H1 (cell line): ENCODE measurements at regions not wholly inside any gene's neighbourhood (a gene's known extent, or its start where the extent isn't known, plus 50 kb on each side); places are given as distances from the start of the nearest gene placed in this dataset.

Source experiments
- CTCF ChIA-PET: fragments of 300-600 bp; sonication (Branson Sonifier 250); formaldehyde crosslinking; loops from one replicate; lab custom pipeline; 2021; ENCODE audit not compliant: partially characterized antibody; lab: Charles Lee
- POLR2A ChIA-PET: fragments of 300-600 bp; sonication (Branson Sonifier 250); formaldehyde crosslinking; loops from one replicate; lab custom pipeline; 2021; ENCODE audit warnings: inconsistent platforms; ENCODE audit not compliant: partially characterized antibody; lab: Charles Lee
- DNase-seq, 2 experiments: peaks; one replicate each; pipeline versions ENCODE4 v3.0.0 to v3.0.0-alpha.2; 2010 to 2022; ENCODE audit warnings: low spot score in 2 of 2, low read depth in 1 of 2, mixed read lengths in 1 of 2
- FAIRE-seq: peaks from 2 replicates; lab custom pipeline; 2011; peaks lifted over from hg19 to GRCh38; lab: Jason Lieb, UNC
- H2AFZ ChIP-seq: 2 replicates; pipeline ENCODE4 v1.8.1; 2012; ENCODE audit warnings: low read length, inconsistent platforms
- H2AK5ac ChIP-seq: 2 replicates; pipeline ENCODE4 v1.6.1; 2013; ENCODE audit warnings: low read depth, low read length
- H2BK120ac ChIP-seq: replicated peaks from 2 replicates; pipeline ENCODE3; 2013; ENCODE audit warnings: low read depth, low read length, inconsistent platforms
- H2BK12ac ChIP-seq: 2 replicates; pipeline ENCODE4 v1.6.1; 2013; ENCODE audit warnings: low read depth, low read length
- H2BK15ac ChIP-seq: 2 replicates; pipeline ENCODE4 v1.6.1; 2013; ENCODE audit warnings: low read length
- H2BK20ac ChIP-seq: 2 replicates; pipeline ENCODE4 v1.6.1; 2013; ENCODE audit warnings: low read length
- H2BK5ac ChIP-seq: 2 replicates; pipeline ENCODE4 v1.6.1; 2013; ENCODE audit warnings: low read depth, low read length
- H3K14ac ChIP-seq: 2 replicates; pipeline ENCODE4 v1.6.1; 2013; ENCODE audit warnings: inconsistent platforms; ENCODE audit not compliant: insufficient read length
- H3K18ac ChIP-seq: 2 replicates; pipeline ENCODE4 v1.6.1; 2013; ENCODE audit warnings: low read length; ENCODE audit errors: extremely low read depth
- H3K23ac ChIP-seq: 2 replicates; pipeline ENCODE4 v1.6.1; 2013; ENCODE audit warnings: inconsistent platforms; ENCODE audit not compliant: insufficient read length
- H3K23me2 ChIP-seq: 2 replicates; pipeline ENCODE4 v1.6.1; 2013; ENCODE audit warnings: low read depth, low read length
- H3K27ac ChIP-seq: 2 replicates; pipeline ENCODE4 v1.6.1; 2011; ENCODE audit warnings: low read depth, low read length, inconsistent platforms
- H3K27me3 ChIP-seq, 4 experiments: replicated peaks in 1 of 4; 1 replicate in 1 of 4; 2 replicates in 3 of 4; pipeline versions ENCODE4 v1.6.1 to v1.8.1; 2011 to 2013; ENCODE audit warnings: low read length in 3 of 4, mild to moderate bottlenecking in 3 of 4, inconsistent platforms in 2 of 4, mixed read lengths in 2 of 4, moderate library complexity in 1 of 4; ENCODE audit not compliant: control insufficient read depth in 3 of 4, insufficient read depth in 3 of 4; ENCODE audit errors: extremely low read depth in 1 of 4
- H3K36me3 ChIP-seq, 4 experiments: 2 replicates each; pipeline versions ENCODE4 v1.6.1 to v1.8.1; 2011 to 2013; ENCODE audit warnings: mild to moderate bottlenecking in 4 of 4, low read length in 3 of 4, moderate library complexity in 2 of 4, control low read depth in 1 of 4, inconsistent platforms in 1 of 4; ENCODE audit not compliant: insufficient read depth in 4 of 4, control insufficient read depth in 2 of 4
- H3K4ac ChIP-seq: replicated peaks from 2 replicates; pipeline ENCODE3; 2013; ENCODE audit warnings: low read length, low read depth, mixed read lengths, inconsistent platforms; ENCODE audit not compliant: insufficient read length
- H3K4me1 ChIP-seq, 4 experiments: replicated peaks in 1 of 4; 1 replicate in 1 of 4; 2 replicates in 3 of 4; pipeline versions ENCODE4 v1.6.1 to v1.8.1; 2011 to 2013; ENCODE audit warnings: low read length in 3 of 4, inconsistent platforms in 2 of 4, mixed read lengths in 1 of 4; ENCODE audit not compliant: insufficient read depth in 4 of 4, control insufficient read depth in 3 of 4
- H3K4me2 ChIP-seq, 2 experiments: 2 replicates each; pipeline versions ENCODE4 v1.6.1 to v1.8.1; 2011 to 2013; ENCODE audit warnings: low read depth in 2 of 2, low read length in 2 of 2, control low read depth in 1 of 2, inconsistent platforms in 1 of 2, mild to moderate bottlenecking in 1 of 2; ENCODE audit not compliant: insufficient read depth in 1 of 2
- H3K4me3 ChIP-seq, 4 experiments: fragments of 200-600, 300-600 bp in 1 of 4; sonication (generic), shearing (Covaris generic), sonication (Bioruptor Twin) in 1 of 4; 2 replicates each; pipeline versions ENCODE4 v1.5.1 to v1.8.1; 2011 to 2016; ENCODE audit warnings: low read length in 4 of 4, low read depth in 3 of 4, control low read depth in 2 of 4, inconsistent platforms in 2 of 4, mild to moderate bottlenecking in 2 of 4, mixed read lengths in 1 of 4, moderate library complexity in 1 of 4; ENCODE audit not compliant: insufficient read depth in 2 of 4; ENCODE audit errors: extremely low read depth in 1 of 4
- H3K56ac ChIP-seq: replicated peaks from 2 replicates; pipeline ENCODE3; 2013; ENCODE audit warnings: low read depth, mild to moderate bottlenecking, mixed read lengths, low read length, inconsistent platforms; ENCODE audit not compliant: insufficient read length
- H3K79me1 ChIP-seq: 2 replicates; pipeline ENCODE4 v1.6.1; 2013; ENCODE audit warnings: low read depth, low read length, control low read depth
- H3K79me2 ChIP-seq, 2 experiments: 2 replicates each; pipeline versions ENCODE4 v1.6.1 to v1.8.1; 2012 to 2013; ENCODE audit warnings: low read length in 2 of 2, mild to moderate bottlenecking in 2 of 2, inconsistent platforms in 1 of 2; ENCODE audit not compliant: insufficient read depth in 2 of 2, control insufficient read depth in 1 of 2
- H3K9ac ChIP-seq, 4 experiments: replicated peaks in 1 of 4; 1 replicate in 1 of 4; 2 replicates in 3 of 4; pipeline versions ENCODE4 v1.6.1 to v1.8.1; 2011 to 2013; ENCODE audit warnings: low read depth in 3 of 4, low read length in 3 of 4, control low read depth in 2 of 4, mild to moderate bottlenecking in 2 of 4, moderate library complexity in 2 of 4, inconsistent platforms in 1 of 4; ENCODE audit errors: extremely low read depth in 1 of 4
- H3K9me3 ChIP-seq, 2 experiments: 2 replicates each; pipeline versions ENCODE4 v1.6.1 to v1.8.1; 2012 to 2013; ENCODE audit warnings: mild to moderate bottlenecking in 2 of 2, moderate library complexity in 2 of 2, control low read depth in 1 of 2, inconsistent platforms in 1 of 2, low read depth in 1 of 2, low read length in 1 of 2, mixed read lengths in 1 of 2; ENCODE audit not compliant: insufficient read depth in 2 of 2
- H4K20me1 ChIP-seq, 2 experiments: replicated peaks in 1 of 2; 2 replicates each; pipeline versions ENCODE3 to v1.8.1; 2011 to 2013; ENCODE audit warnings: inconsistent platforms in 2 of 2, low read length in 2 of 2, mild to moderate bottlenecking in 1 of 2; ENCODE audit not compliant: insufficient read depth in 2 of 2, control insufficient read depth in 1 of 2
- H4K5ac ChIP-seq: 2 replicates; pipeline ENCODE4 v1.6.1; 2013; ENCODE audit warnings: low read length, low read depth, mixed read lengths, inconsistent platforms; ENCODE audit not compliant: insufficient read length
- H4K8ac ChIP-seq: 2 replicates; pipeline ENCODE4 v1.8.0; 2013; ENCODE audit warnings: mild to moderate bottlenecking, moderate library complexity, low read length, inconsistent platforms; ENCODE audit not compliant: insufficient read depth; ENCODE audit errors: extremely low read depth
- H4K91ac ChIP-seq: replicated peaks from 2 replicates; pipeline ENCODE3; 2013; ENCODE audit warnings: low read length, mixed read lengths, inconsistent platforms; ENCODE audit not compliant: insufficient read length
- CHD1 ChIP-seq: IDR thresholded peaks from 2 replicates; pipeline ENCODE4 v1.6.1; 2012; ENCODE audit warnings: low read depth, low read length, improper control_type of control experiment
- CTCF ChIP-seq, 3 experiments: IDR thresholded peaks; 1 replicate in 2 of 3; 2 replicates in 1 of 3; pipeline versions ENCODE4 v1.5.1 to v1.6.1; 2011; ENCODE audit warnings: low read length in 3 of 3, mild to moderate bottlenecking in 3 of 3, inconsistent platforms in 2 of 3, low read depth in 1 of 3, moderate library complexity in 1 of 3; ENCODE audit not compliant: insufficient read depth in 1 of 3; ENCODE audit errors: control extremely low read depth in 1 of 3
- RAD21 ChIP-seq, 2 experiments: IDR thresholded peaks in 1 of 2; conservative IDR thresholded peaks in 1 of 2; 2 replicates each; pipeline ENCODE4 v1.6.1; 2011; ENCODE audit warnings: low read depth in 2 of 2, low read length in 2 of 2, improper control_type of control experiment in 1 of 2, inconsistent platforms in 1 of 2, mild to moderate bottlenecking in 1 of 2, moderate library complexity in 1 of 2
- RNF2 ChIP-seq: fragments of 200-900, 300-1000 bp; sonication (generic); IDR thresholded peaks from 2 replicates; pipeline ENCODE4 v1.7.1; 2016; ENCODE audit warnings: borderline replicate concordance, low read depth, mild to moderate bottlenecking, antibody characterized with exemption, low read length; ENCODE audit not compliant: poor library complexity, severe bottlenecking; ENCODE audit errors: missing control alignments
- SIN3A ChIP-seq, 2 experiments: IDR thresholded peaks in 1 of 2; conservative IDR thresholded peaks in 1 of 2; 2 replicates each; pipeline ENCODE4 v1.6.1; 2011 to 2012; ENCODE audit warnings: low read length in 2 of 2, improper control_type of control experiment in 1 of 2, low read depth in 1 of 2, mild to moderate bottlenecking in 1 of 2
- WGBS, 2 experiments: shearing (Covaris generic) in 1 of 2; methylation state at CpG; one replicate each; pipeline versions ENCODE4 v1.1.6 to v1.1.7; 2013 to 2015; ENCODE audit warnings: low lambda C conversion rate in 2 of 2, mixed read lengths in 2 of 2, inconsistent platforms in 1 of 2, low coverage in 1 of 2, missing lambda C conversion rate in 1 of 2; ENCODE audit not compliant: insufficient replicate concordance in 2 of 2, insufficient coverage in 1 of 2, insufficient read length in 1 of 2; ENCODE audit errors: extremely low coverage in 1 of 2, missing lambda C conversion rate in 1 of 2; 5-methylcytosine and 5-hydroxymethylcytosine counted together

GRCh38 chr12:66860752-66861750 lies 182.2 kb upstream of the GRIP1 start:
- POLR2A ChIA-PET = no interaction called here
- H3K79me1 ChIP-seq = no peaks in the 10 kb centered on the region
- H2BK5ac ChIP-seq = no peak overlapping the region
- peak; percentile 3 to 77 for DNase-seq
- CTCF ChIA-PET = interaction anchor here (0.6 to 4.4 kb wide), 25 partner anchors 10 to 589 kb away, joined by 3 to 37 read pairs (median 4); no protein-coding TSS in a partner anchor
- H3K23ac ChIP-seq = no peak overlapping the region
- WGBS, 2 experiments = 53% methylated on average over 5 of the region's 5 CpGs; no CpG with 5 or more reads in 1 of the 2 experiments
- H3K4me2 ChIP-seq = no peak overlapping the region
- no peak overlapping the region for H3K4ac ChIP-seq
- no peak overlapping the region for H3K18ac ChIP-seq
- no peak overlapping the region for H2AFZ ChIP-seq
- no peaks in the 10 kb centered on the region for H3K27me3 ChIP-seq
- no peak overlapping the region for H3K56ac ChIP-seq
- no peaks in the 10 kb centered on the region for H4K20me1 ChIP-seq
- TF ChIP-seq CTCF (IDR thresholded peaks at IDR 0.05; ENCODE audit: control extremely low read depth in 1 of 3, insufficient read depth in 1 of 3, low read depth in 1 of 3, low read length in 3 of 3) (peak; percentile 58 to 82 (median 81)), SIN3A (conservative IDR thresholded peaks at IDR 0.05 in 1 of 2, IDR thresholded peaks at IDR 0.05 in 1 of 2; ENCODE audit: low read depth in 1 of 2, low read length in 2 of 2) (no peak), RAD21 (IDR thresholded peaks at IDR 0.05 in 1 of 2, conservative IDR thresholded peaks at IDR 0.05 in 1 of 2; ENCODE audit: low read depth in 2 of 2, low read length in 2 of 2) (peak; percentile 88), CHD1 (no peak), RNF2 (no peak)
- no peak overlapping the region for H2BK15ac ChIP-seq
- H4K5ac ChIP-seq = no peak overlapping the region
- no peak overlapping the region for H3K27ac ChIP-seq
- H3K9me3 ChIP-seq = no peaks in the 10 kb centered on the region
- H2BK120ac ChIP-seq = no peak overlapping the region
- H3K4me1 ChIP-seq = no peaks in the 10 kb centered on the region
- peak; percentile 72 for FAIRE-seq
- no peak overlapping the region for H4K8ac ChIP-seq
- H3K23me2 ChIP-seq = no peaks in the 10 kb centered on the region; the same call in 1 of the 2 replicates
- H3K14ac ChIP-seq = no peak overlapping the region
- H2BK12ac ChIP-seq = no peak overlapping the region
- H3K4me3 ChIP-seq = no peak overlapping the region
- no peaks in the 10 kb centered on the region for H3K79me2 ChIP-seq
- no peak overlapping the region for H3K9ac ChIP-seq
- H2AK5ac ChIP-seq = no peak overlapping the region
- H2BK20ac ChIP-seq = no peak overlapping the region
- no peaks in the 10 kb centered on the region for H3K36me3 ChIP-seq
- H4K91ac ChIP-seq = no peak overlapping the region
